GM21367 (cell line): ENCODE measurements at regions not wholly inside any gene's neighbourhood (a gene's known extent, or its start where the extent isn't known, plus 50 kb on each side); places are given as distances from the start of the nearest gene placed in this dataset.
A peak's percentile ranks its signal among the peaks of the same experiment; 100 is the strongest.

ENCODE experiments used
- ATAC-seq: cut with Tn5 transposase; IDR thresholded peaks from one replicate; pipeline ENCODE4 v1.9.1; 2021; ENCODE audit not compliant: unreplicated experiment

- ATAC-seq, result peak; percentile 61
These were observed 178.1 kb upstream of the ALG10B start for GRCh38 chr12:38138225-38139221.

- ATAC-seq, result no peak
These were observed 177.1 kb upstream of the ALG10B start for GRCh38 chr12:38139456-38139855.

- ATAC-seq, result no peak
These were observed 175.3 kb upstream of the ALG10B start for GRCh38 chr12:38141239-38141638.

GRCh38 chr12:38141861-38142260, 174.7 kb upstream of the ALG10B start:
- ATAC-seq, result no peak

- ATAC-seq, result no peak
These were observed 173.6 kb upstream of the ALG10B start for GRCh38 chr12:38142974-38143373.

GRCh38 chr12:38144049-38144448, 172.5 kb upstream of the ALG10B start:
- no peak for ATAC-seq

- no peak for ATAC-seq
These were observed 171.8 kb upstream of the ALG10B start for GRCh38 chr12:38144601-38145436.

- no peak for ATAC-seq
These were observed 167.0 kb upstream of the ALG10B start for GRCh38 chr12:38149395-38150073.

GRCh38 chr12:38151991-38152700, 164.4 kb upstream of the ALG10B start:
- no peak for ATAC-seq

GRCh38 chr12:38152816-38153736, 163.5 kb upstream of the ALG10B start:
- ATAC-seq, result no peak

GRCh38 chr12:38153737-38154061, 162.9 kb upstream of the ALG10B start:
- ATAC-seq, result no peak

GRCh38 chr12:38154096-38155019, 162.2 kb upstream of the ALG10B start:
- ATAC-seq, result no peak

- ATAC-seq, result no peak
These were observed 161.6 kb upstream of the ALG10B start for GRCh38 chr12:38155020-38155395.

GRCh38 chr12:38155526-38156496, 160.8 kb upstream of the ALG10B start:
- ATAC-seq, result no peak

GRCh38 chr12:38156497-38157245, 159.9 kb upstream of the ALG10B start:
- ATAC-seq, result no peak

GRCh38 chr12:38157274-38157932, 159.2 kb upstream of the ALG10B start:
- no peak for ATAC-seq
